NCI-H82 (cell line): ENCODE measurements at regions not wholly inside any gene's neighbourhood (a gene's known extent, or its start where the extent isn't known, plus 50 kb on each side); places are given as distances from the start of the nearest gene placed in this dataset.

Source experiments
- DNase-seq: peaks from one replicate; lab custom pipeline; 2025; lab: John Stamatoyannopoulos, UW

GRCh38 chr6:113344969-113345368, 512.2 kb upstream of the MARCKS start:
- no peak for DNase-seq

GRCh38 chr6:113347436-113347835, 509.7 kb upstream of the MARCKS start:
- DNase-seq, result no peak

GRCh38 chr6:113350461-113350860, 506.7 kb upstream of the MARCKS start:
- DNase-seq, result no peak

- DNase-seq, result no peak
Measured at GRCh38 chr6:113351173-113351834, 505.8 kb upstream of the MARCKS start.

- DNase-seq, result no peak
Measured at GRCh38 chr6:113352029-113352801, 504.9 kb upstream of the MARCKS start.

GRCh38 chr6:113352831-113353230, 504.3 kb upstream of the MARCKS start:
- no peak for DNase-seq

- DNase-seq, result no peak
Measured at GRCh38 chr6:113353392-113353791, 503.8 kb upstream of the MARCKS start.

- DNase-seq, result no peak
Measured at GRCh38 chr6:113354204-113354895, 502.8 kb upstream of the MARCKS start.

- no peak for DNase-seq
Measured at GRCh38 chr6:113356139-113356538, 501.0 kb upstream of the MARCKS start.

GRCh38 chr6:113357041-113357440, 500.1 kb upstream of the MARCKS start:
- no peak for DNase-seq

GRCh38 chr6:113358063-113358583, 499.0 kb upstream of the MARCKS start:
- DNase-seq, result no peak

GRCh38 chr6:113359155-113360140, 497.7 kb upstream of the MARCKS start:
- DNase-seq, result peak; percentile 50

- no peak for DNase-seq
Measured at GRCh38 chr6:113361014-113361645, 496.0 kb upstream of the MARCKS start.

GRCh38 chr6:113362301-113363047, 494.7 kb upstream of the MARCKS start:
- DNase-seq, result no peak

GRCh38 chr6:113363048-113363798, 493.9 kb upstream of the MARCKS start:
- DNase-seq, result no peak

- DNase-seq, result no peak
Measured at GRCh38 chr6:113363866-113364265, 493.3 kb upstream of the MARCKS start.

GRCh38 chr6:113364766-113365165, 492.4 kb upstream of the MARCKS start:
- no peak for DNase-seq

GRCh38 chr6:113365191-113365590, 492.0 kb upstream of the MARCKS start:
- DNase-seq, result no peak

GRCh38 chr6:113366505-113366904, 490.6 kb upstream of the MARCKS start:
- DNase-seq, result no peak
